Superior temporal gyrus (tissue), 1 donor: ENCODE measurements at regions not wholly inside any gene's neighbourhood (a gene's known extent, or its start where the extent isn't known, plus 50 kb on each side); places are given as distances from the start of the nearest gene placed in this dataset.

Experiments used
- DNase-seq: peaks from one replicate; pipeline ENCODE4 v3.0.0-alpha.2; 2016; ENCODE audit errors: extremely low spot score

GRCh38 chr11:16440136-16440535 is 83.8 kb upstream of the SOX6 start:
- DNase-seq, result no peak

DNA sequence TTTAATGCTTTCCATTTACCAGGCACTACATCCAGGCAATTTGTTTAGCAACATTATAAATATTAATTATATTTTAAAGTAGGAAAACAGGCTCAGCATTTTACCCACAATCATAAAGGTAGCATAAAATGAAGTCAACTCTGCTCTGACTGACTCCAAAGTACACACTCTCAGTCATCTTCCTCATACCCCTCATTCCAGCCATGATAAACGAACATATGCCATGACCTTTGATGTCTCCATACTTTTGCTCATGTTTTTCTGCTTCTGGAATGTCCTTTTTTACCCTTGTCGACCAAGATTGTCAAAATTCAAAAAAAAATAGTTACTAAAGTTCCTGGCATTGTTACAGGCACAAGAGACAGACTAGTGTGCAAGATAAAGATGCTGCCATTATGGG is 77.7 kb upstream of the SOX6 start:
- no peak for DNase-seq

GRCh38 chr11:16430674-16431073 is 74.3 kb upstream of the SOX6 start:
- no peak for DNase-seq

- DNase-seq, result no peak
Measured at GRCh38 chr11:16421826-16422225, 65.5 kb upstream of the SOX6 start.

DNA sequence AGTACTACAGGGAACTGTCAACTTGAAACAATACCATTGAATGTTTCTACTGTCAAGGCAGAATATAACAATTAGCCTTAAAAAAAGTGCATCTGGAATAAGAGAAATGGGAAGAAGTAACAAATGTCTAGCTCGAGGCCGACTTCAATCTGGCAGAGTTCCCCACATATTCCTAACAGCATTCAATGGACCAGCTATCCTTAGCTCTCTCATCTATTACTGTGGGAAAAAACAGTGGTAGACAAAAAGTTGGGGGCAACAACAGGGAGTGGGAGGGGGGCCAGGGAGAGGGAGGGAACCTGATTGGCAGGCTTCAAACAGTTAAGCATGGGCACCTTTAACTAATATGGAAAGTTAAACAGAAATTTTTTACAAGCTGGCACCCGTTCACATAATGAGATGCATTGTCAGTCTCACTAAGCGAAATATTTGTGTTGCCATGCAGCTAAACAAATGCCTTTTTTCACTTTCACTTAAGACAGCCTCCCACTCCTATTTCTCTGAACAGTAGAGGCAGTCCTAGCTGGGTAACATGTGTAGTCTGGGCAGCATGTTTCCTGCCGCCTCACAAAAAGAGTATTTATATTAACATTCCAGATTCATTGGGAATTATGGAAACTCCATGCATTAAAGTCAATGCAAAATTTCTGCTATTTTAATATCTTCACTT is 62.2 kb upstream of the SOX6 start:
- DNase-seq, result no peak

- DNase-seq, result no peak
Measured at GRCh38 chr11:16412525-16413172, 56.3 kb upstream of the SOX6 start.

DNA sequence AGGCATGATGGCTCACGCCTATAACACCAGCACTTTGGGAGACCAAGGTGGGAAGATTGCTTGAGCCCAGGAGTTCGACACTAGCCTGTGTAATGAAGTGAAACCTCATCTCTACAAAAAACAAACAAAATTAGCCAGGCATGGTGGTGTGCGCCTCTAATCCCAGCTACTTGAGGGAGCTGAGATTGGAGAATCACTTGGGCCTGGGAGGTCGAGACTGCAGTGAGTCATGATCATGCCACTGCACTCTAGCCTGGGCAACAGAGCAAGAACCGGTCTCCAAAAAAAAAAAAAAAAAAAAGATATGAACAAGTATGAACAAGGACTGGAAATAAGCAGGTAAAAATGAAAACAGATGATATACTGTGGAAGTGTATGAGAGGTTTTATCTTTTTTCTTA is 54.1 kb upstream of the SOX6 start:
- no peak for DNase-seq

- no peak for DNase-seq
Measured at GRCh38 chr11:16408619-16409018, 52.3 kb upstream of the SOX6 start.

GRCh38 chr11:16406226-16406625 is 49.9 kb upstream of the SOX6 start:
- DNase-seq, result no peak
